H9 (cell line): ENCODE measurements at regions not wholly inside any gene's neighbourhood (a gene's known extent, or its start where the extent isn't known, plus 50 kb on each side); places are given as distances from the start of the nearest gene placed in this dataset.

Experiments used
- DNase-seq: peaks from one replicate; pipeline ENCODE4 v3.0.0-alpha.2; 2017
- H2AFZ ChIP-seq: one replicate; pipeline ENCODE4 v1.6.1; 2013; ENCODE audit warnings: mild to moderate bottlenecking, low read length, control low read depth, moderate library complexity
- H2AK5ac ChIP-seq: 2 replicates; pipeline ENCODE4 v1.6.1; 2013; ENCODE audit warnings: low read length, control low read depth, mixed read lengths; ENCODE audit not compliant: insufficient read length
- H2BK120ac ChIP-seq: one replicate; pipeline ENCODE4 v1.6.1; 2013; ENCODE audit warnings: low read depth, mild to moderate bottlenecking, low read length, control low read depth, inconsistent platforms; ENCODE audit not compliant: poor library complexity, severe bottlenecking
- H2BK12ac ChIP-seq: 2 replicates; pipeline ENCODE4 v1.6.1; 2013; ENCODE audit warnings: low read length, control low read depth, mixed read lengths, low read depth; ENCODE audit not compliant: insufficient read length
- H2BK15ac ChIP-seq: 2 replicates; pipeline ENCODE4 v1.6.1; 2013; ENCODE audit warnings: low read depth, low read length, control low read depth
- H2BK20ac ChIP-seq: one replicate; pipeline ENCODE4 v1.6.1; 2013; ENCODE audit warnings: low read depth, mild to moderate bottlenecking, low read length, control low read depth, inconsistent platforms; ENCODE audit not compliant: poor library complexity, severe bottlenecking
- H2BK5ac ChIP-seq: 2 replicates; pipeline ENCODE4 v1.6.1; 2013; ENCODE audit warnings: low read length, control low read depth, mixed read lengths; ENCODE audit not compliant: insufficient read length
- H3K14ac ChIP-seq: 2 replicates; pipeline ENCODE4 v1.6.1; 2013; ENCODE audit warnings: low read length, control low read depth; ENCODE audit not compliant: insufficient read depth
- H3K18ac ChIP-seq: 2 replicates; pipeline ENCODE4 v1.6.1; 2013; ENCODE audit warnings: low read depth, mild to moderate bottlenecking, mixed read lengths, low read length, control low read depth; ENCODE audit not compliant: insufficient read length
- H3K23ac ChIP-seq: 2 replicates; pipeline ENCODE4 v1.6.1; 2013; ENCODE audit warnings: low read length, control low read depth, mixed read lengths, low read depth; ENCODE audit not compliant: insufficient read length
- H3K23me2 ChIP-seq: 2 replicates; pipeline ENCODE4 v1.6.1; 2013; ENCODE audit warnings: low read depth, mild to moderate bottlenecking, mixed read lengths, low read length, control low read depth; ENCODE audit not compliant: insufficient read length, poor library complexity, severe bottlenecking
- H3K27ac ChIP-seq: 2 replicates; pipeline ENCODE4 v1.5.1; 2013; ENCODE audit warnings: low read length, control low read depth, mixed read lengths, low read depth; ENCODE audit not compliant: insufficient read length
- H3K27me3 ChIP-seq: 2 replicates; pipeline ENCODE4 v1.6.1; 2013; ENCODE audit warnings: low read length, control low read depth, inconsistent platforms; ENCODE audit not compliant: insufficient read depth
- H3K4ac ChIP-seq: 2 replicates; pipeline ENCODE4 v1.6.1; 2013; ENCODE audit warnings: low read depth, mild to moderate bottlenecking, control low read depth, inconsistent platforms, low read length, moderate library complexity
- H3K4me1 ChIP-seq: 2 replicates; pipeline ENCODE4 v1.6.1; 2013; ENCODE audit warnings: low read length, control low read depth, inconsistent platforms; ENCODE audit not compliant: insufficient read depth
- H3K4me2 ChIP-seq: 2 replicates; pipeline ENCODE4 v1.6.1; 2013; ENCODE audit warnings: low read length, control low read depth, mixed read lengths; ENCODE audit not compliant: insufficient read length, insufficient read depth
- H3K56ac ChIP-seq: 2 replicates; pipeline ENCODE4 v1.6.1; 2013; ENCODE audit warnings: low read depth, mild to moderate bottlenecking, mixed read lengths, low read length, control low read depth; ENCODE audit not compliant: insufficient read length
- H3K79me1 ChIP-seq: 2 replicates; pipeline ENCODE4 v1.6.1; 2013; ENCODE audit warnings: low read depth, mild to moderate bottlenecking, moderate library complexity, low read length, control low read depth, inconsistent platforms; ENCODE audit not compliant: insufficient read depth, poor library complexity, severe bottlenecking
- H3K79me2 ChIP-seq: 2 replicates; pipeline ENCODE4 v1.6.1; 2013; ENCODE audit warnings: low read length, control low read depth, inconsistent platforms; ENCODE audit not compliant: insufficient read depth
- H3K9ac ChIP-seq: 2 replicates; pipeline ENCODE4 v1.6.1; 2013; ENCODE audit warnings: low read length, control low read depth, mixed read lengths; ENCODE audit not compliant: insufficient read length; ENCODE audit errors: extremely low read depth
- H3K9me3 ChIP-seq: one replicate; pipeline ENCODE4 v1.6.1; 2013; ENCODE audit warnings: low read depth, low read length, inconsistent platforms; ENCODE audit not compliant: control insufficient read depth
- H3T11ph ChIP-seq: one replicate; pipeline ENCODE4 v1.6.1; 2013; ENCODE audit warnings: mild to moderate bottlenecking, low read length, control low read depth, inconsistent platforms
- H4K20me1 ChIP-seq: one replicate; pipeline ENCODE4 v1.6.1; 2013; ENCODE audit not compliant: control insufficient read depth, insufficient read length, insufficient read depth
- H4K5ac ChIP-seq: 2 replicates; pipeline ENCODE4 v1.6.1; 2013; ENCODE audit warnings: low read depth, mild to moderate bottlenecking, mixed read lengths, low read length, control low read depth; ENCODE audit not compliant: insufficient read length
- H4K8ac ChIP-seq: replicated peaks from 2 replicates; pipeline ENCODE4 v1.6.1; 2013; ENCODE audit warnings: low read length, control low read depth, mixed read lengths, low read depth; ENCODE audit not compliant: insufficient read length
- H4K91ac ChIP-seq: 2 replicates; pipeline ENCODE4 v1.6.1; 2013; ENCODE audit warnings: low read depth, mild to moderate bottlenecking, moderate library complexity, mixed read lengths, low read length, control low read depth; ENCODE audit not compliant: insufficient read length
- H3K27ac Mint-ChIP-seq, 3 experiments: 2 replicates in 2 of 3; 3 replicates in 1 of 3; pipeline ENCODE4 v1.8.0; 2020 to 2021; ENCODE audit warnings: mixed read lengths in 3 of 3, mild to moderate bottlenecking in 1 of 3, moderate library complexity in 1 of 3
- H3K27me3 Mint-ChIP-seq: 2 replicates; pipeline ENCODE4 v1.8.0; 2021; ENCODE audit warnings: low read depth, mild to moderate bottlenecking, moderate library complexity, mixed read lengths
- H3K36me3 Mint-ChIP-seq, 3 experiments: 2 replicates in 2 of 3; 3 replicates in 1 of 3; pipeline ENCODE4 v1.8.0; 2020 to 2021; ENCODE audit warnings: low read depth in 3 of 3, mixed read lengths in 3 of 3; ENCODE audit not compliant: insufficient read depth in 1 of 3
- H3K4me1 Mint-ChIP-seq, 2 experiments: 2 replicates each; pipeline ENCODE4 v1.8.0; 2020; ENCODE audit warnings: mixed read lengths in 2 of 2
- H3K4me3 Mint-ChIP-seq, 2 experiments: 2 replicates in 1 of 2; 3 replicates in 1 of 2; pipeline ENCODE4 v1.8.0; 2020 to 2021; ENCODE audit warnings: mild to moderate bottlenecking in 2 of 2, mixed read lengths in 2 of 2, moderate library complexity in 1 of 2
- H3K9me3 Mint-ChIP-seq, 2 experiments: 2 replicates in 1 of 2; 3 replicates in 1 of 2; pipeline ENCODE4 v1.8.0; 2020; ENCODE audit warnings: mild to moderate bottlenecking in 2 of 2, mixed read lengths in 2 of 2, moderate library complexity in 1 of 2
- WGBS: extraction: QIAGEN DNeasy Blood & Tissue Kit; methylation state at CpG from one replicate; pipeline ENCODE4 v1.1.7; 2013; ENCODE audit warnings: missing lambda C conversion rate, low lambda C conversion rate, mixed read lengths; ENCODE audit not compliant: insufficient read length; ENCODE audit errors: extremely low coverage; 5-methylcytosine and 5-hydroxymethylcytosine counted together
- TF ChIP-seq, protein P1 (sequence below): fragments of 200-600 bp; sonication (generic); conservative IDR thresholded peaks from 3 replicates; pipeline ENCODE4 v1.8.0; 2021; ENCODE audit warnings: antibody characterized with exemption, mild to moderate bottlenecking

DNA sequence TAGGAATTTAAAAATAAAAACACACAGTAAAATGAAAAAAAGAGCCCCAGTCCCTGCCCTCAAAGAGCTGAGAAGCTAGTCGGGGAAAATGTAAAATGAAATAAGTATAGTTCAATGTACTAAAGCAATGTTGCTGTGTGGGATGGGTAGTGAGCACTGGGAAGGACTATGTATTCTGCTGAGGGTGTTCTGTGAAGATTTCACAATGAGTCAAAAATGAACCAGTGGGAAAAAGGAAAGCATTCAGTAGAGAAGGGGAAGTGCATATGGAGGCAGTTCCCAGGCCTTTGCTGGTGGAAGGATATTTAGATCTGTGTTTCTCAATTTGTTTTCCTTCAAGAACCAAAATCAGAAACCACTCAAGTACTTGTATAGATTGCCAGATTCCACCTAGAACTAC lies 1094.7 kb upstream of the KLHL29 start:
- no peak overlapping the region for H3K14ac ChIP-seq
- H3K27me3 Mint-ChIP-seq = no peaks in the 10 kb centered on the region

More for the DNA sequence above, 1094.7 kb upstream of the KLHL29 start:
- Histone ChIP-seq H2AFZ (no peak overlapping the region), H2BK20ac (no peak overlapping the region), H3K18ac (no peak overlapping the region), H3K4me2 (no peak overlapping the region), H3K27me3 (no peaks in the 10 kb centered on the region), H3K4me1 (no peaks in the 10 kb centered on the region; the same call in 1 of the 2 replicates), H4K20me1 (no peaks in the 10 kb centered on the region), H4K91ac (no peak overlapping the region), H2BK5ac (no peak overlapping the region), H3K27ac (no peak overlapping the region), H3K79me2 (no peaks in the 10 kb centered on the region), H3K4ac (no peak overlapping the region), H4K8ac (no peak overlapping the region), H3K79me1 (no peaks in the 10 kb centered on the region), H2BK120ac (no peak overlapping the region), H4K5ac (peak overlapping the region; percentile 30), H2BK15ac (no peak overlapping the region), H3K9ac (no peak overlapping the region), H2AK5ac (no peak overlapping the region), H3K23ac (no peak overlapping the region), H3T11ph (no peak overlapping the region), H3K9me3 (no peaks in the 10 kb centered on the region), H3K23me2 (no peaks in the 10 kb centered on the region), H3K56ac (no peak overlapping the region), H2BK12ac (no peak overlapping the region)
- no peaks in the 10 kb centered on the region for H3K9me3 Mint-ChIP-seq
- no peak for DNase-seq
- no peak overlapping the region for H3K4me3 Mint-ChIP-seq
- no peaks in the 10 kb centered on the region for H3K36me3 Mint-ChIP-seq
- TF ChIP-seq, protein P1, sequence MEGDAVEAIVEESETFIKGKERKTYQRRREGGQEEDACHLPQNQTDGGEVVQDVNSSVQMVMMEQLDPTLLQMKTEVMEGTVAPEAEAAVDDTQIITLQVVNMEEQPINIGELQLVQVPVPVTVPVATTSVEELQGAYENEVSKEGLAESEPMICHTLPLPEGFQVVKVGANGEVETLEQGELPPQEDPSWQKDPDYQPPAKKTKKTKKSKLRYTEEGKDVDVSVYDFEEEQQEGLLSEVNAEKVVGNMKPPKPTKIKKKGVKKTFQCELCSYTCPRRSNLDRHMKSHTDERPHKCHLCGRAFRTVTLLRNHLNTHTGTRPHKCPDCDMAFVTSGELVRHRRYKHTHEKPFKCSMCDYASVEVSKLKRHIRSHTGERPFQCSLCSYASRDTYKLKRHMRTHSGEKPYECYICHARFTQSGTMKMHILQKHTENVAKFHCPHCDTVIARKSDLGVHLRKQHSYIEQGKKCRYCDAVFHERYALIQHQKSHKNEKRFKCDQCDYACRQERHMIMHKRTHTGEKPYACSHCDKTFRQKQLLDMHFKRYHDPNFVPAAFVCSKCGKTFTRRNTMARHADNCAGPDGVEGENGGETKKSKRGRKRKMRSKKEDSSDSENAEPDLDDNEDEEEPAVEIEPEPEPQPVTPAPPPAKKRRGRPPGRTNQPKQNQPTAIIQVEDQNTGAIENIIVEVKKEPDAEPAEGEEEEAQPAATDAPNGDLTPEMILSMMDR = no peak
- H3K4me1 Mint-ChIP-seq = no peaks in the 10 kb centered on the region
- no peak overlapping the region for H3K27ac Mint-ChIP-seq
- no CpG with 5 or more reads among the region's 1 CpG for WGBS
